ENCODE measurements at regions not wholly inside any gene's neighbourhood (a gene's known extent, or its start where the extent isn't known, plus 50 kb on each side); places are given as distances from the start of the nearest gene placed in this dataset.

DNA sequence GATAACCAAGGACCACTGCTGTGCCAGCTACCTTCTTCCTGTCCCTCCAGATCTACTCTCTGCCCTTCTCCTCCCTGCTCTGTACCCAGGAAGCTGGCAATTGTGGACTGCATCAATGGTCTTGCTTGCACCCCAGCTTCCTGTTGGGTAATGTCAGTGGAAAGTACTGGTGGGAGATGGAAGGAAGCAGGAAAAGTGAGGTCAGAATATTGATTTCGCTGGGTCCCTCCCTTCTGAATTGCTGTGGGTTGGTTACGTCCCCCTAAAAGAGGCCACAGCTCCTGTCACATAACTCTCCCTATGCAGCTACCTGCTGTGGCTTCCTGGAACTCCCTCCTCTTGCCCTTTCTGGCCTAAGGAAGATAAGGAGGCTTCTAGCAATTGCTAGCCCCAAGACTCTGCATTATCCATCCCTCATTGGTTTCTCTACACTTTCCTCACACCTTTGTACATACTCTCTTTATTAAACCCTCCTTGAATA, 81.2 kb downstream of the RASSF10 start:
- Histone ChIP-seq H3K4me1 (ENCODE audit: insufficient read depth, low read length, severe bottlenecking) (no peaks in the 10 kb centered on the region), H3K9ac (ENCODE audit: low read length) (no peak overlapping the region), H3K27ac (ENCODE audit: low read depth, low read length, poor library complexity, severe bottlenecking) (no peak overlapping the region), H3K9me2 (ENCODE audit: low read depth, low read length) (no peaks in the 10 kb centered on the region), H3K9me3 (ENCODE audit: low read length) (no peaks in the 10 kb centered on the region), H4K20me1 (ENCODE audit: insufficient read depth, low read length) (no peaks in the 10 kb centered on the region), H3K27me3 (ENCODE audit: insufficient read depth, low read length) (no peaks in the 10 kb centered on the region), H3F3A (ENCODE audit: insufficient read depth, low read length) (no peaks in the 10 kb centered on the region), H3K4me2 (ENCODE audit: low read length) (no peak overlapping the region), H3K4me3 (ENCODE audit: low read depth, low read length, poor library complexity, severe bottlenecking) (no peak overlapping the region), H3K36me3 (ENCODE audit: insufficient read depth, low read length) (no peaks in the 10 kb centered on the region), H3K79me2 (ENCODE audit: insufficient read depth, low read length) (no peaks in the 10 kb centered on the region), H2AFZ (ENCODE audit: low read length) (no peak overlapping the region)
- TF ChIP-seq, protein P1, sequence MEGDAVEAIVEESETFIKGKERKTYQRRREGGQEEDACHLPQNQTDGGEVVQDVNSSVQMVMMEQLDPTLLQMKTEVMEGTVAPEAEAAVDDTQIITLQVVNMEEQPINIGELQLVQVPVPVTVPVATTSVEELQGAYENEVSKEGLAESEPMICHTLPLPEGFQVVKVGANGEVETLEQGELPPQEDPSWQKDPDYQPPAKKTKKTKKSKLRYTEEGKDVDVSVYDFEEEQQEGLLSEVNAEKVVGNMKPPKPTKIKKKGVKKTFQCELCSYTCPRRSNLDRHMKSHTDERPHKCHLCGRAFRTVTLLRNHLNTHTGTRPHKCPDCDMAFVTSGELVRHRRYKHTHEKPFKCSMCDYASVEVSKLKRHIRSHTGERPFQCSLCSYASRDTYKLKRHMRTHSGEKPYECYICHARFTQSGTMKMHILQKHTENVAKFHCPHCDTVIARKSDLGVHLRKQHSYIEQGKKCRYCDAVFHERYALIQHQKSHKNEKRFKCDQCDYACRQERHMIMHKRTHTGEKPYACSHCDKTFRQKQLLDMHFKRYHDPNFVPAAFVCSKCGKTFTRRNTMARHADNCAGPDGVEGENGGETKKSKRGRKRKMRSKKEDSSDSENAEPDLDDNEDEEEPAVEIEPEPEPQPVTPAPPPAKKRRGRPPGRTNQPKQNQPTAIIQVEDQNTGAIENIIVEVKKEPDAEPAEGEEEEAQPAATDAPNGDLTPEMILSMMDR (IDR thresholded peaks at IDR 0.05; ENCODE audit: low read length) = no peak
- TF ChIP-seq EZH2 (IDR thresholded peaks at IDR 0.05; ENCODE audit: borderline replicate concordance, low read length) = no peak

DNA sequence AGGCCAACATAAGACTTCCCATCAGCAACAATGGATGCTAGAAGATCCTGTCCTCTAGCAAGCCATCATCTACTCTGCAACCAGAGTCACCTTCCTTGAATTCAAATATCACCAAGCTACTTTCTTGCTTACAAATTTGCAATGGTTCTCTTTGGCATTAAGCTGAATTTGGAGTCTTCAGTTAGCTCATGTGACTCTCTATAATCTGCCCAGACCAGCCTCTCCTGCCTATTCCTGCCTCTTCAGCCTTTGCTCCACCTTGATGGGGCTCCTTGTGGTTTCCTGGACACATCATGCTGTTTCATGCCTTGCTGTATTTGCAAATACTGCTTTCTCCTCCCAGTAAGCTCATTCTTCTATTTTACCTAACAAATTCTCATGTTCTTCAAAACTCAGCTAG, 82.3 kb downstream of the RASSF10 start:
- no peak overlapping the region for H3K4me2 ChIP-seq (ENCODE audit: low read length)
- no peaks in the 10 kb centered on the region for H3F3A ChIP-seq (ENCODE audit: insufficient read depth, low read length)
- no peak overlapping the region for H3K9ac ChIP-seq (ENCODE audit: low read length)
- H3K27ac ChIP-seq (ENCODE audit: low read depth, low read length, poor library complexity, severe bottlenecking) = no peak overlapping the region
- no peak overlapping the region for H2AFZ ChIP-seq (ENCODE audit: low read length)
- H3K27me3 ChIP-seq (ENCODE audit: insufficient read depth, low read length) = no peaks in the 10 kb centered on the region
- no peak overlapping the region for H3K4me3 ChIP-seq (ENCODE audit: low read depth, low read length, poor library complexity, severe bottlenecking)
- no peaks in the 10 kb centered on the region for H4K20me1 ChIP-seq (ENCODE audit: insufficient read depth, low read length)
- TF ChIP-seq, protein P1 (IDR thresholded peaks at IDR 0.05; ENCODE audit: low read length) = no peak
- TF ChIP-seq EZH2 (IDR thresholded peaks at IDR 0.05; ENCODE audit: borderline replicate concordance, low read length) = no peak
- no peaks in the 10 kb centered on the region for H3K79me2 ChIP-seq (ENCODE audit: insufficient read depth, low read length)
- no peaks in the 10 kb centered on the region for H3K9me3 ChIP-seq (ENCODE audit: low read length)
- H3K4me1 ChIP-seq (ENCODE audit: insufficient read depth, low read length, severe bottlenecking) = no peaks in the 10 kb centered on the region
- no peaks in the 10 kb centered on the region for H3K9me2 ChIP-seq (ENCODE audit: low read depth, low read length)
- H3K36me3 ChIP-seq (ENCODE audit: insufficient read depth, low read length) = no peaks in the 10 kb centered on the region

DNA sequence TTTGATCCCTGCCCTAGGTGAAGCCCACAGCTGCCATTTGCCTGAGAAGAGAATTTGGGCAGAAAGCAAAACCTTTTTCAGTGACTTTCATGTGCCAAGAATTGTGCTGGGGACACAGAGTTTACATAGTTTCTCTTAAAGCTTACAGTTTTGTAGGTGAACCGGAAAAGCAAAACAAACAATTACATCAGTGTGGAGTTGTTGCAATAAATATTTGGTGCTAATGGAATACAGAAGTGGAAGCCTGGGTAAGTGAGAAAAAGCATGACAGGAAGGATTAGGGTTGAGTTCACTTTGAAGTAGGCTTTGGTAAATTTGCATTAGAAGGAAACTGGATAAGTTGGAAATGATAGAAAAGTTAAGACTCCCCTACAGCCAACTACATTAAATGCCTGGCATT, 82.7 kb downstream of the RASSF10 start:
- no peaks in the 10 kb centered on the region for H4K20me1 ChIP-seq (ENCODE audit: insufficient read depth, low read length)
- no peaks in the 10 kb centered on the region for H3K36me3 ChIP-seq (ENCODE audit: insufficient read depth, low read length)
- no peak overlapping the region for H3K27ac ChIP-seq (ENCODE audit: low read depth, low read length, poor library complexity, severe bottlenecking)
- no peak for TF ChIP-seq EZH2 (IDR thresholded peaks at IDR 0.05; ENCODE audit: borderline replicate concordance, low read length)
- TF ChIP-seq, protein P1 (IDR thresholded peaks at IDR 0.05; ENCODE audit: low read length) = no peak
- no peaks in the 10 kb centered on the region for H3K79me2 ChIP-seq (ENCODE audit: insufficient read depth, low read length)
- no peaks in the 10 kb centered on the region for H3K27me3 ChIP-seq (ENCODE audit: insufficient read depth, low read length)
- no peak overlapping the region for H2AFZ ChIP-seq (ENCODE audit: low read length)
- no peak overlapping the region for H3K9ac ChIP-seq (ENCODE audit: low read length)
- H3K4me2 ChIP-seq (ENCODE audit: low read length) = no peak overlapping the region
- H3K4me3 ChIP-seq (ENCODE audit: low read depth, low read length, poor library complexity, severe bottlenecking) = no peak overlapping the region
- H3K9me2 ChIP-seq (ENCODE audit: low read depth, low read length) = no peaks in the 10 kb centered on the region
- H3K9me3 ChIP-seq (ENCODE audit: low read length) = no peaks in the 10 kb centered on the region
- H3K4me1 ChIP-seq (ENCODE audit: insufficient read depth, low read length, severe bottlenecking) = no peaks in the 10 kb centered on the region
- H3F3A ChIP-seq (ENCODE audit: insufficient read depth, low read length) = no peaks in the 10 kb centered on the region

All from OCI-LY1 (cell line).